Activated naive CD4-positive, alpha-beta T cell treated with anti-CD3 and anti-CD28 coated beads, Interleukin-2, amount 50 U/mL, for 16 hours (primary cell): ENCODE measurements at regions not wholly inside any gene's neighbourhood (a gene's known extent, or its start where the extent isn't known, plus 50 kb on each side); places are given as distances from the start of the nearest gene placed in this dataset.
"Not testable (repeated sequence)": the region's sequence is repeated elsewhere in the genome, so short reads cannot be mapped to it uniquely, and the experiment has no call there.

Source experiments
- DNase-seq: peaks from one replicate; pipeline ENCODE4 v3.0.0-alpha.2; 2020

DNA sequence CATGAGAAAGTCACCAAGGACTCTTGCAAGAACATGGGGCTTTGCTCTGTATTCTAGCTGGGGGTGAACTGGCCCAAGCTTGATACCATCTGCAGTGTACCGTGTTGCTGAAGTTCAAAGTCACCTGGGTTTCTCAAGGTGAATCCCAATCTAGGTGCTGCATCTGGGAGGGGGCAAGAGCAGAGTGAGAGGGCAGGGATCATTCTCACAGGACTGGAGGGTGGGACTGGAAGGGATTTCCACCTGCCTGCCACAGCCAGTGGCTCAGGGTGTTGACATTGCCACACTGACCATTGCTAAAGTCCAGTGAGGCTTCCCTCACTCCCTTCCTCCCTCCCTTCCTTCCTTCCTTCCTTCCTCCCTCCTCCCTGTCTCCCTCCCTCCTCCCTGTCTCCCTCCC, 98.7 kb downstream of the MYCN start:
- no peak for DNase-seq

DNA sequence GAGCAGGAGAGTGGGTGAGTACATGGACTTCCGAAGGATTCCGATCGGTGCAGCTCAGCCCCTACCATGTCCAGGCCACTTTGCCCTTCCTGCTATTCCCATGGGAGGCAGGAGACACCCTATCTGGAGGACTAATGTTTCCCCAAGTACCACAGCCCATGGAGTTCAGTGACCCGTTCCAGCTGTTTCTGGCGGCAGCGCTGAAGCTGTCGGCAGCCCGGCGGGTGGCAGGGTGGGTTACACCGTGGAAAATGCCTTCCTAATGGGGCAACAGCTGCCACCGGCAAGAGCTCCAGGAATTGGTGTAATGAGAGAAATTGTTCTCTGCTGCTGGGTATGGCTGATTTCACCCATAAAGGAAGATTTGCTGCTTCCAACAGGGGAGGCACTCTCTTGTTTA, 98.3 kb downstream of the MYCN start:
- DNase-seq: no peak

DNA sequence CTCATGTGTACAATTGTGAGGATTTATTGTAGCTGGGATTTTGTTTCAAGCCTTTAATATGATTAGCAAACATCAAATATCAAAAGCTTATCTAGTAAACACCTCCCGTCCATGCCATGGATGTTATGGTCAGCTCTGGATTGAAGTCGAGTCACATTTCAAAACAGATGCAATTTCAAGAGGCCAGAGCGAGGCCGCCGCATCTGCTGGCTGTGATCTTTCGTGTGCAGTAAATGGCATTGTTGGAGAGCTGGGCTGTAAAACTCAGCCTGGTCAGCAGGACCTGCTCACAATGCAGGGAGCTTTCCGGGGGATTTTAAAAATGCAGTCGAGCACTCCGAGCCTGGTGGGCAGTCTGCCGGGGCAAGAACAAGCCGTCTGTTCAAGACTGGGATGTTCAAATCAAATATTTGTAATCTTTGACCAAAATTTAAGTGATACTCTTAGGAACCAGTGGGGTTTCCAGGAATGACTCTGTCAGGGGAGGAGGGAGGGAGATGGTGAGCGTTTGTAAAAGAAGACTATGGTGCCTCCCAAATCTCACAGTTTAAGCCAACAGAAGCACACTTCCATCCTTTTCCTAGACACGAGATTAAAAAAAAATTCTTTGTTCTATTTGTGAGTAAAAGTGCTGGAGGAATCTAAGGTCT, 97.6 kb downstream of the MYCN start:
- no peak for DNase-seq

DNA sequence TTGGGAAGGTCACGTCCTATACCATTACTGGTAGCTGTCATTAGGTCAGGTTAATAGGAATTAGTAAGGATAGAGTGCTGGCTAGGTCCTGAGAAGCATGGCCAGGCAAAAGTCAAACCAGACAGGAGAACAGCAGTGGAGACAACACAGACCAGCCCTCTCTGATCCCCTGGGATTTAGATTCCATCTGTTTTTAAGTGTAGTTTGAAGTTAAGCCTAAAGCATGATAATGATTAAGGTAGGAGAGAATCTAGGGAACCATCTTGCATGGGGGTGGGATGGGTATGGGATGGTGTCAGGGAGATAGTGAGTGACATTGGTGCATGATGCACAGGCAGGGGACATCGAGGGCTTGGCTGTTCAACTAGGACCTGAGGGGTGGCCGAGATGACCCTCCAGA, 96.6 kb downstream of the MYCN start:
- DNase-seq: no peak

DNA sequence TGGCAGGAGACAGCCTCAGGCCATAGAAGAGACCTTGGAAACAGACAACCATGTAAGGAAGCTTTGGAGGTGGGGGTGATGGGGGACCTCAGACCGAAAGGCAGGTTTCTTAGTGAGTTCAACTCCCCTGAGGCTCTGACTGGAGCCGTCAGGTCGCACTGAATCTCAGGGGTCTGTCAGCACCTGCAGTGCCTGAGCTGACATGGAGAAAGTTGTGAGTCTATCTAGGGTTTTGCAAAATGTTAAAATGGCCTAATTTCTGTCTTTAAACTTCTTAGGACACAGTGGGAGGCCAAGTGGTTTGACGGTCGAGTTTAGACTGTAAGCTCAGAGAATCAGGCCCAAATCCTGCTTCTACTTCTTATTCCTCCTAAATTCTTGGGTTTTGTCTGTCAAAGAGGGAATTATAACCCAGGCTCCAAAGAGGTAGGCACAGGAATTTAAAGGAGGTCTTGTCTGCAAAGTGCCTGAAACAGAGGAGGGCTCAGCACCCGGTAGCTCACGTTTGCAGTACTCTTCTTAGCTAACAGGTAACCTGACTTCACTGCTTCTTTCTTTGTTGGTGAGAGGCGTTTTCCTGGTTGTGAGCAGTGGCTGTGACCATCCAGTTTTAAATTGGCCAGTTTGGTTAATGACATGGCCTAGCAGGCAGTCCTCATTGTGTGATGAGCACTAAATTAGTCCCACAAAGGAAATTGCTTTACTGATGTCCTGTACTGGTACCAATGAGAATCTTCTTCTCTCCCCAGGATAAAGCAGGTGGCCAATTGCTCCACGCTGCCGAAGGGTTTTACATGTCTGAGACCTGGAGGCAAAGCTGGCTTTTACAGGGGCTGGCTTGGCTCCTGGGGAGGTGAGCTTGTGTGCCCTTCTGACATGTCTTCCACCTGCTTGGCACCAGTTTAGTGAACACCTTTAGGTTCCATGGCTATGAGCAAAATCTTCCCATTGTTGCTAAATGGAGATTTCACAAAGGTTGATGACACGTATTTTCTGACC, 95.7 kb downstream of the MYCN start:
- no peak for DNase-seq

DNA sequence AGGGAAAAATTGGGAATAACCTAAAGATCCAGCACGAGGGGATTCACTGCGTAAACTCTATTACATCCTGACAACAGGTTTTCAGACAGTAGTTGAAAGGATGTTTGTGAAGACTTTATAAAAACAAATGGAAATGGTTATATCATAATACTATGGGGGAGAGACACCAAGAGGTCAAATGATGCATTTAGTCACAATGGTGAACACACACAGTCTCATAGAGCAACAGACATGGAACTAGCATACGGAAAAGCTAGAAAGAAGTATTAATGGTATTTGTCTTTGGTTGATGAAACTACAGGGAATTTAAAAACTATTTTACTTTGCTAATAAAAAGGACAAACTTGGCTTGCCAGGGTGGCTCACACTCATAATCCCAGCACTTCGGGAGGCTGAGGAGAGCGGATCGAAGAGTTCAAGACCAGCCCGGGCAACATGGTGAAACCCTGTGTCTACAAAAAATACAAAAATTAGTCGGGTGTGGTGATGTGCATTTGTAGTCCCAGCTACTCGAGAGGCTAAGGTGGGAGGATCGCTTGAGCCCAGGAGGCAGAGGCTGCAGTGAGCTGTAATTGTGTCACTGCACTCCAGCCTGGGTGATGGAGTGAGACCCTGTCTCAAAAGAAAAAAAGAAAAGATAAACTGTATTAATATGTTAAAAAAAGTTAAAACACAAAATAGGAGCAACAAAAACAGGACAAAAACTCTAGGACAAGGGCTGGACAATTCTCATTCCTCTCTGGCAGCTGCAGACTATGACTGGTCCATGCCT, 94.8 kb downstream of the MYCN start:
- no peak for DNase-seq

DNA sequence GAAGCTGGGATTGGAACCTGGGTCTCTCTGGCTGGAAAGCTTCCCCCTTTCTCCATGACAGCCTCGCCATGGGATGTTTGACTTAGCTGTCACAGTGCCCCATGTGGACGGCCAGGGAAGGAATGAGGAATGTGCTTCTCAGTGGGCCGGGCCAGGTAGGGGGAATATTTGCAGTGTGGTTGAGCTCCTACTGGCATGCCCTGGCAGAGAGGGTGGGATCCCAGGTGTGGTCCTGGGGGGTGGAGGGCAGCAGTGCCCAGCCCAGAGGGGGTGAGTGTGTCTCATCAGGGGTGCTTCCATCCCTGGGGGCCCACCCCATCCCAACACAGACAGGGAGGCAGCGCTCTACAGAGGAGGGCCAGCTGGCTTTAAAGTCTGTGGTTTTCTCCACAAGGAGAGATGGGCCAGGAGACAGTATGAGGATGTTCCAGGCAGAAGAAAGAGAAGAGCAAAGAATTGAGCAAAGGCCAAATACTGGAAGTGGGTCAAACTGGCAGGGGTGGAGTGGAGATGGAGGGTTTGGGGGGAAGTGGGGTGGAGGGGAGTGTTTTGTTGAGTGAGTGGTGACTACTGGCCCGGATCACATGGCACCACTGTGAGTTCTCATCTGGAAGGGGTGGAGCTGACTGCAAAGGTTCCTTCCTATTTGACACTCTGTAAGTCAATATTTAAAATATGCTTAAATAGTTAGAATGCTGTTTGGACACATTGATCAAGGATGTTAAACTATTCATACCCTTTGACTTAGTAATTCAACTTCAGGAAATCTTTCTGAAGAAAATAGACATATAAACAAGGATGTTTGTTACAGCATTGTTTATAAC, 94.0 kb downstream of the MYCN start:
- no peak for DNase-seq

DNA sequence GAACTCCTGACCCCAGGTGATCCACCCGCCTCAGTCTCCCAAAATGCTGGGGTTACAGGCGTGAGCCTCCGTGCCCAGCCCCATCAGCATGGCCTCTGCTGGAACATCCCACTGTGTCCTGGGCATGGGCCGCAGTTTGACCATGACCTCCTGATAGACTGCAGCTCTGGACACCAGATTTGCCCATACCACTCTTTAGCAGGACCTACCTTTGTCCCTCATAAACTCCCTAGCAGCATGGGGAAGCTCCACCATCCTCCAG, 92.6 kb downstream of the MYCN start:
- no peak for DNase-seq

DNA sequence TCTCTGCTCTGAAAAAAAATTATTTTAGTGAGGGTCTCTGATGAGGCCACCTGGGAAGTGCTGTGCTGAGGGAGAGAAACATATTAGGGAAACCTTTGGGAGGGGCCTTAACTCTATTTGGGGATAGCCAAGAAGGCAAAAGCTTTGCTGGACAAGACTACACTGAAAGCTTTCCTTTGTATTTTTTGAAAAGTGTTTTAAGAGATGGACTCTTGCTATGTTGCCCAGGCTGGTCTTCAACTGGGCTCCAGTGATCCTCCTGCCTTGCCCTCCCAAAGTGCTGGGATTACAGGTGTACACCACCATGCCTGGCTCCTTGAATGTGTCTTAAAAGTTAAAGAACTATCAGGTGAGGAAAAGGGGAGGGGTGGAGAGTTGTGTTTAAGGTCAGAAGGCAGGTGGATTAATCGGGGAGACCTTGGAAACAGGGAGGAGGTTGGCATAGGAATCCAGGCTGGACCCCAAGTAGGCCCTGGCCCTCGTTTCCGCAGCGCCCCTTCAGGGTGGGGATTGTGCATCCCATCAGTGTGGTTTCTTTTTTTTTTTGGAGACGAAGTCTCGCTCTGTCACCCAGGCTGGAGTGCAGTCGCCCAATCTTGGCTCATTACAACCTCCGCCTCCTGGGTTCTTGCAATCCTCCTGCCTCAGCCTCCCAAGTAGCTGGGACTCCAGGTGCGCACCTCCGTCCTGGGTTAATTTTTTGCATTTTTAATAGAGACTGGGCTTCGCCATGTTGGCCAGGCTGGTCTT, 92.1 kb downstream of the MYCN start:
- DNase-seq: no peak

DNA sequence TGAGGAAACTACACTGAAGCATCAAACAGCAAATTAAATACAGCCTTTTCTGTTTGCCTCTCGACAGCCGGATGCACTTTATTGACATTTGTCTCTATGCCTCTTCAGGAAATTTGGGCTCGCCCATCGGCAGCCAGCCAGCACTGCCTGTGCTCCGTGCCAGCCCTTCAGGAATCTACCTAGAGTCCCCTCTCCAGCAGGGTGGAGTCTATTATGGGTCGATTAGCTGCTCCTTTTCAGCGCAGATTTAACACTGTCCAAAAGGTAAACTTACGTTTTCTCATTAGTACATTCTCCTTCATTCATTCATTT, 91.5 kb downstream of the MYCN start:
- DNase-seq: no peak

DNA sequence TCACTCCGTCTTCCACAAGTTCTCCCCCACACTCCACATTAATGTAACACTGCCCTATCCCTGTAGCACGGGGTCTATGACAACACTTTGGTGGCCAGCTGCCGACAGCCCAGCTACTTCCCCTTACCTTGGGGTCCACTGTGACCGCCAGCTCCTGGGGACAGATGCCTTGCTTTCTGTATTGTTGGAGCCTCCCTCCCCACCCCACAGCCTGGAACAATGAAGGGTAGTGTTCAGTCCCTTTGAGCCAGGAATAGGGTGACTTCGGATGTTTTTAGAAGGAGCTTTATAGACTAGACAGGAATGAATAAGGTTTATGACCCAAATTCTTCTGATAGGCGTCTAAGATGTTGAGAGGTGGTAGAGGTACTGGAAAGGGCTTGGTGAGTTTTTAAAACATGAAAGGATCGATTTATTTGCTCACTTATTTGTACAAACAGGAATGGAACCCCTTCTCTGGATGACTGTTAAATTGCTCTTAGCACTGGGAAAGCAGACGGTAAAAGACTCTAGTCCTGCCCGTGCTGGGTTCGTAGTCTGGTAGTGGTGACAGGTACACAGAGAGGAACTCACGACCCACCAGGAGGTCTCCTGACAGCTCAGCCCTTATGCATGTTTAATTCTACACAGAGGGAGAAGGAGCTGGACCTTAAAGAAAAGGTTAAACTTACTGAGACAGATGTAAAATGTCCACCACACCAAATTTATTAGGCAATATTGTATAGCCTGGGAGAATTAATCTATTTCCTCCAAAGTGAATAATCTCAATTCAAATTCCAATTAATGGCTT, 90.9 kb downstream of the MYCN start:
- no peak for DNase-seq

DNA sequence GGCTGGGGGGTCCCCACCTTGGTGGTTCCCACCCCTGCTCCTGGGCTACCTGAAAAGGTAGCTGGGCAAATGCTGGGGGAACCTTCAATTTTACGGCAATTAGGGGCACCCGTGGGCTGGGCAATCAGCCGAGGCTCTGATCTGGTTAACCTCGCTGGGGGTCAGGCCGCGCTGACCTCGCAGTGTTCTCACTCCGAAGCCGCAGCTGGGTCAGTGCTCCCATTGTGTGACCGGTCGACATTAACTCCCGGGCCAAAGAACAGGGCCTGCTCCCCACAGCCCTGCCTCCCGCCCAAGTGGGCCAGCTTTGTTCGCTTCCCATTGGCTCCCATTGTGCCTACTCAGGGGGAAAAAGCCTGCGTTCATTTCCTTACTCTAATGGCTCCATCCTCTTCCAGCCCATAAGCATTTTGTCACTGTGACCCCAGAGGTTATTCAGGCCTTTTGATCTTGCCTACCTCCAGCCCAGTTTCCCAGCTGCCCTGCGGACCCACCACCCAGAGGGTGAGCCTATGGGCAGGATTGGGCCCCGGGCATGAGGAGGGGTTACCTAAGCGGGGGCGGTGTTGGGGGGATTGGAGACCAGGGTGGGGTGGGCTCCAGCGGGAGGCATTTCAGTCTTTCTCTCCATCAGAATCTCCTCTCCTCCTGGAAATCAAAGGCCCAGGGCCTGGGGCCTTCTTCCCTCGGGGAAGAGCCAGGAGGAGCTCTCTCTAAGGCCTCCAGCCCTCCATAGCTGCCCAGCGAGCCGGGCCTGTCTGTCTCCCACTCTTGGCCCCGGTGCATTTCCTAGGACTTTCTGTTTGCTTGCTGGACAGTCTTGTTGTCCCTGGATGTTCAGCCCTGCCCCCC, 90.1 kb downstream of the MYCN start:
- DNase-seq: no peak

DNA sequence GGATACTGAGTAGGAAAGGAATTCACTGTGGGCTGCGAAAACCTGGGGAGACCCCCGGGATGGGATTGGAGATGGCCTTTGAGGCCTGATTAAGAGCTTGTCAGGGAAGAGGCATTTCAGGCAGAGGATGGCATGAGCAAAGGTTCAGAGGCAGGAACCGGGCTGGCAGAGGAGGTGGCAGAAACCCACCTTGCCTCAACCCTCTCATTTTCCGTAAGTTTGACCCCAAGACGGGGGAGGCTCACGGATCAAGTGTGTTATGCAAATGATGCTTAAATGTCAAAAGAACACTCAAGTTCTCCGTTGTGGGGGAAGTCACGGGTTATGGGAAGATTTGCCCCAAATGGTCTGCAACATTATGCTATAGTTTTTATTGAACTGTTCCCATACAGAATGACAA, 88.3 kb downstream of the MYCN start:
- no peak for DNase-seq

DNA sequence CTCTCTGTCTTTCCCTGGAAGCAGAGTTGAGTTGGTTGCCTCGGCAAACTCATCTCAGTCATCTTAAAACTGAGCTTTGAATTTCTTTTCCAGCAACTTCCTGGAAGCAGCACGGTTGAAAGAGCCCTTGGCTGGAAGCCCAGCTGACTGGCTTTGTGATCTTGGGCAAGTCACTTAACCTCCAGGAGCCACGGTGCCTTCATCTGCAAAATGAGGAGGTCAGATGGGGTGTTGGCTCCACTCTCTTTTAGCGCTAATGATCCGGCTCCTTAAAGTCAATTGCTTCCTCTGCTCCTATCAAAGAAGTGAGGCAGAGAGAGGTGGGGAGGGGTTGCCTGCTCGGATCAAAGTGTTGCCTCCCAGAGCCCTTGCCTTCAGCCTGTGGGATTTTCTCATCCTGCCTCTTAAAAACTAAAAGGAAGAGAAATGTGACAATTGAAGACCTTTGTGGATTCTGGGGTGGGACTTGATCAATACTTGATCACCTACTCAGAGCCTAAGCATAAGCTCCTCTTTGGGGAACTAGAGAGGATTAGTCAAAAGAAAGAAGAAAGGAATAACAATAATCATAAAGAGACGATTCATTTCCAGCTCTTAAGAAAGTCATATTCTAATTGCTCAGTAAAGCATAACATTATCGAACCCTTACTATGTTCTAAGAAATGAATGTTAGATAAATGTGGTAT, 86.6 kb downstream of the MYCN start:
- DNase-seq: no peak

DNA sequence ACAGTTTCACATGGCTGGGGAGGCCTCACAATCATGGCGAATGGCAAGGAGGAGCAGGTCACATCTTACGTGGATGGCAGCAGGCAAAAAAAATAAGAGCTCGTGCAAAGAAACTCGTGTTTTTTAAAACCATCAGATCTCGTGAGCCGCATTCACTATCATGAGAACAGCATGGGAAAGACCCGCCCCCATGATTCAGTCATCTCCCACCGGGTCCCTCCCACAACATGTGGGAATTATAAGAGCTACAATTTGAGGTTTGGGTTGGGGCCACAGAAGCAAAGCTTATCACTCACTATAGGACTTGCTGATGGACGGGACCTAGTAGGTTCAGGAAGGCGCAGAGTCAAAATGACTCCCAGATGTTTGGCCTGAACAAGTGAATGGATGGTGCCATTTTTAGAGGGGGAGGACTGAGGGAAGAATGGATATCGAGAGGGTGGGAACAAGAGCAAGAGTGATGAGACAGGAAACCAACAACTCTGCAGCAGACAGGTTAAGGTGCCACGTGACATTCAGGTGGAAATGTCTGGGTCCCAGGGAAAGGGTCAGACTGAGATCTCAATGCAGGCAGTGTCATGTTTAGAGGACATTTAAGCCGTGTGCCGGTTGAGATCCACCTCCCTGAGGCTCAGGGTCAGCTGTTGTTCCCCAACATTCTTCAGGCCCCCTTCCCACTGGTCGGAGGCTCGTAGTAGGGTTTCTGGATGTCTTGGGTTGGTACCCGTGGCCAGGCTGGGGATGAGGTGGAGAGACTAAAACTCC, 85.7 kb downstream of the MYCN start:
- no peak for DNase-seq

DNA sequence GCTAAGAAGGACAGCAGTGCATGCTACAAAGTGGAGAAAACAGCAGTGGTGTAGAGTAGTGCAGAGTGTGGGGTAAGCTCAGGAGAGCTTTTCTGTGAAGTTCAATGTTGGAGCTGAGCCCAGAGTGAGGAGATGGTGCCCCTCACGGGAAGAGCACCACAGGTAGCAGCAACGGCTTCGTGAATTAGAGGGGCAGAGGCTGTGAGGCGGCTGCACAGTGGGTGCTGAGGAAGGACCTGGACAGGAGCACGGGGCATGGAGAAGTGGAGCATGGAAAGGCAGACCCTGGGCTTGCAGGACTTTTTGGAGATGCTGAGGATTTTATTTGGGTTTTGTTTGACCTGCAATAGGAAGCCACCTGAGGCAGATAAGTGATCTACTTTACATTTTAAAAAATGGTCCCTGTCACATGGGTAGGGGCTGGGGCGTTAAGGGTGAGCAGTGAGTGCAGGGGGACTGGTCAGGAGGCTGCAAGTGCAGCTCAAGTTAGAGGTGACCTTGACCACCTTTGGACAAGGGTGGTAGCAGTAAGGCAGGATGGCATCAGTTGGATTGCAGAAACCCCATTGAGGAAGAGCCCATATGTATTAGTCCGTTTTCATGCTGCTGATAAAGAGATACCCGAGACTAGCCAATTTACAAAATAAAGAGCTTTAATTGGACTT, 85.0 kb downstream of the MYCN start:
- DNase-seq: no peak

DNA sequence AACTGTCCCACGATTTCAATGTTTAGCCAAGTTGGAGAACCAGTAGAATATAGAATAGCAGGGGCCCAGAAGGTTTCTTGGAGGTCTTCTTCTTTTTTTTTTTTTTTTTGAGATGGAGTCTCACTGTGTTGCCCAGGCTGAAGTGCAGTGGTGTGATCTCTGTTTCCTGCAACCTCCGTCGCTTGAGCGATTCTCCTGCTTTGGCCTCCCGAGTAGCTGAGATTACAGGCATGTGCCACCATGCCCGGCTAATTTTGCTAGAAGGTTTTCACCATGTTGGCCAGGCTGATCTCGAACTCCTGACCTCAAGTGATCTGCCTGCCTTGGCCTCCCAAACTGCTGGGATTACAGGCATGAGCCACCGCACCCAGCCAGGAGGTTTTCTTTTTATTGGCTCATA, 84.3 kb downstream of the MYCN start:
- not testable (repeated sequence) for DNase-seq

DNA sequence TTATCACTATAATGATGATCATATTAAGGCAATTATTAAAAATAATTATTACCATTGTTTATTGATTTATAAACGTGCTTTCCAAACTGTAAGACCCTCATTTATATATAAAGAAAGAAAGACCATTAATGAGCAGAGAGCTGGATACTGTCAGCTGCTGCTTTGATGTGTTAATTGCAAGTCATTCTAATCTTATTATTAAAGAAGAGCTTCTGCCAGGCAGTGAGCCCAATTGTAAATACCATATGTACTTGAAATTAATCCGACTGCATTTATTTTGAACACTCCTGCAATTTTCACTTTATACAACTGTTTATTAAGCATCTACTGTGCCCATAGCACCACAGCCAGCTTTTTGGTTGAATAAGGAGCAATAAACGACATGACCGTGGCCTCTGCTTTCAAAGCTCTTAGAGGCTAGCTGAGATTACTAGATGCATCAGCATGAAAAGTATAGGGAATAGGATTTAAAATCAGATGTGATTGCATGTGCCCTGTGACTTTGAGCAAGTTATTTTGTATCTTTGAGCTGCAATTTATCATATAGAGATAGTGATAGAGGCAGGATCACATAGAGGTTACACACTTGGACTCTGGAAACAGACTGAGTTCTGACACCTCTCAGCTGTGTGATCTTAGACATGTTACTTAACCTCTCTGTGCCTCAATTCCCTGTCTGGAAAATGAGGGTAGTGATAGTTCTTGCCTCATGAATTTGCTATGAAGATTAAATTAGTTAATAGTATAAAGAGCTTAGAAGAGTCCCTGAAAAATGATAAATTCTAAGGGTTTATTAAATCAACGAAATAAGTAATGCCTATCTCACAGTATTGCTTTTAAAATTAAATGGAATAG, 83.4 kb downstream of the MYCN start:
- no peak for DNase-seq
